ENCODE measurements at regions not wholly inside any gene's neighbourhood (a gene's known extent, or its start where the extent isn't known, plus 50 kb on each side); places are given as distances from the start of the nearest gene placed in this dataset.

DNA sequence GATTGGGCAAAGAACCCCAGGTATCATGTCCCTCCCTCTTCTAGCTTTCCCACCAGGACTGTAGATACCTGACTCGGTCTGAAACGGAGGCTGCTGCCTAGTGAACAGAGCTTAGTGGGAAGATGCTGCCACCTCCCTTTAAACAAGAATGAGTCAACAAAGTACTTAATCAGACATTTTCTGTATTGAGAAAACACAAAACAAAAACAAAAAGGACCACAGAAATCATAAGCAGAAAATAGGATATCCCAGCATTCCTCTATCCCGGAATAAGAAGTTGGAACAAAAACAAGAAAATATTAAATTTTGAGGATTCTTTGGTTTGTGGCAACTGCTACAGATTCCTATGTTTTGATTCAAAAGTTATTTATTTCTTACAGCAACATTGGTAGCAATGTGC, 51.7 kb upstream of the COL8A1 start:
- Histone ChIP-seq H2AFZ (ENCODE audit: low read depth, low read length) (no peak overlapping the region), H2AK5ac (ENCODE audit: low read length, severe bottlenecking) (no peak overlapping the region), H3K79me1 (replicated peaks; ENCODE audit: low read length, poor library complexity, severe bottlenecking) (no peaks in the 10 kb centered on the region), H3K4me1 (ENCODE audit: control insufficient read depth, insufficient read depth, low read depth, low read length) (no peaks in the 10 kb centered on the region), H3K4me2 (ENCODE audit: low read length, poor library complexity, severe bottlenecking) (no peak overlapping the region), H2BK5ac (ENCODE audit: low read depth, low read length, poor library complexity, severe bottlenecking) (no peak overlapping the region), H3K4me3 (ENCODE audit: insufficient read depth in 1 of 2, low read depth in 1 of 2, low read length in 2 of 2) (no peak overlapping the region), H2BK12ac (ENCODE audit: low read length in 2 of 2) (no peak overlapping the region), H3K36me3 (ENCODE audit: control insufficient read depth in 1 of 2, insufficient read depth in 2 of 2, low read depth in 1 of 2, low read length in 2 of 2) (no peaks in the 10 kb centered on the region), H3K23ac (ENCODE audit: low read length in 2 of 2) (no peak overlapping the region), H4K8ac (ENCODE audit: low read length) (no peak overlapping the region), H3K14ac (ENCODE audit: low read length in 2 of 2) (no peak overlapping the region), H3K9me3 (ENCODE audit: control insufficient read depth, low read length) (no peaks in the 10 kb centered on the region), H3K4ac (ENCODE audit: low read depth in 1 of 2, low read length in 2 of 2) (no peak overlapping the region), H3K18ac (ENCODE audit: low read depth in 1 of 2, low read length in 2 of 2) (no peak overlapping the region), H4K91ac (ENCODE audit: low read length) (no peak overlapping the region), H3K27ac (ENCODE audit: low read length, poor library complexity, severe bottlenecking) (no peak overlapping the region), H3K9ac (ENCODE audit: low read length) (peak overlapping the region; percentile 57), H2BK120ac (ENCODE audit: low read depth, low read length) (no peak overlapping the region), H2BK15ac (ENCODE audit: low read depth, poor library complexity, severe bottlenecking) (no peak overlapping the region), H3K27me3 (ENCODE audit: control insufficient read depth in 1 of 2, insufficient read depth in 1 of 2, low read length in 2 of 2) (no peaks in the 10 kb centered on the region)
- no peak for DNase-seq
- WGBS: 65% methylated on average over 2 of the region's 3 CpGs

- H3K18ac ChIP-seq (ENCODE audit: low read depth in 1 of 2, low read length in 2 of 2): no peak overlapping the region
- no peak overlapping the region for H2AFZ ChIP-seq (ENCODE audit: low read depth, low read length)
- H3K4me2 ChIP-seq (ENCODE audit: low read length, poor library complexity, severe bottlenecking): no peak overlapping the region
- peaks cover 10% of the 10 kb centered on the region for H3K9me3 ChIP-seq (ENCODE audit: control insufficient read depth, low read length)
- no peak overlapping the region for H4K8ac ChIP-seq (ENCODE audit: low read length)
- no peak overlapping the region for H2BK12ac ChIP-seq (ENCODE audit: low read length in 2 of 2)
- H3K27me3 ChIP-seq (ENCODE audit: control insufficient read depth in 1 of 2, insufficient read depth in 1 of 2, low read length in 2 of 2): no peaks in the 10 kb centered on the region
- H2BK15ac ChIP-seq (ENCODE audit: low read depth, poor library complexity, severe bottlenecking): no peak overlapping the region
- no peak overlapping the region for H3K14ac ChIP-seq (ENCODE audit: low read length in 2 of 2)
- no peak overlapping the region for H2AK5ac ChIP-seq (ENCODE audit: low read length, severe bottlenecking)
- no peak overlapping the region for H2BK120ac ChIP-seq (ENCODE audit: low read depth, low read length)
- no peak overlapping the region for H3K4me3 ChIP-seq (ENCODE audit: insufficient read depth in 1 of 2, low read depth in 1 of 2, low read length in 2 of 2)
- no peak overlapping the region for H2BK5ac ChIP-seq (ENCODE audit: low read depth, low read length, poor library complexity, severe bottlenecking)
- 95% methylated on average over 3 of the region's 3 CpGs for WGBS
- no peaks in the 10 kb centered on the region for H3K36me3 ChIP-seq (ENCODE audit: control insufficient read depth in 1 of 2, insufficient read depth in 2 of 2, low read depth in 1 of 2, low read length in 2 of 2)
- H3K4ac ChIP-seq (ENCODE audit: low read depth in 1 of 2, low read length in 2 of 2): no peak overlapping the region
- no peak overlapping the region for H3K9ac ChIP-seq (ENCODE audit: low read length)
- peaks cover 1% of the 10 kb centered on the region for H3K4me1 ChIP-seq (ENCODE audit: control insufficient read depth, insufficient read depth, low read depth, low read length)
- DNase-seq: no peak
- H3K79me1 ChIP-seq (replicated peaks; ENCODE audit: low read length, poor library complexity, severe bottlenecking): no peaks in the 10 kb centered on the region
- H3K23ac ChIP-seq (ENCODE audit: low read length in 2 of 2): no peak overlapping the region
- H4K91ac ChIP-seq (ENCODE audit: low read length): no peak overlapping the region
- no peak overlapping the region for H3K27ac ChIP-seq (ENCODE audit: low read length, poor library complexity, severe bottlenecking)
Observed at GRCh38 chr3:99579965-99580364, 58.4 kb upstream of the COL8A1 start.

- H3K4me3 ChIP-seq (ENCODE audit: insufficient read depth in 1 of 2, low read depth in 1 of 2, low read length in 2 of 2): no peak overlapping the region
- H4K91ac ChIP-seq (ENCODE audit: low read length): no peak overlapping the region
- H2BK5ac ChIP-seq (ENCODE audit: low read depth, low read length, poor library complexity, severe bottlenecking): no peak overlapping the region
- no peak overlapping the region for H3K4me2 ChIP-seq (ENCODE audit: low read length, poor library complexity, severe bottlenecking)
- H3K4ac ChIP-seq (ENCODE audit: low read depth in 1 of 2, low read length in 2 of 2): no peak overlapping the region
- no peak overlapping the region for H4K8ac ChIP-seq (ENCODE audit: low read length)
- H3K79me1 ChIP-seq (replicated peaks; ENCODE audit: low read length, poor library complexity, severe bottlenecking): no peaks in the 10 kb centered on the region
- no peak overlapping the region for H2BK15ac ChIP-seq (ENCODE audit: low read depth, poor library complexity, severe bottlenecking)
- no peaks in the 10 kb centered on the region for H3K27me3 ChIP-seq (ENCODE audit: control insufficient read depth in 1 of 2, insufficient read depth in 1 of 2, low read length in 2 of 2)
- H2BK12ac ChIP-seq (ENCODE audit: low read length in 2 of 2): no peak overlapping the region
- no peaks in the 10 kb centered on the region for H3K36me3 ChIP-seq (ENCODE audit: control insufficient read depth in 1 of 2, insufficient read depth in 2 of 2, low read depth in 1 of 2, low read length in 2 of 2)
- H3K23ac ChIP-seq (ENCODE audit: low read length in 2 of 2): no peak overlapping the region
- H2BK120ac ChIP-seq (ENCODE audit: low read depth, low read length): no peak overlapping the region
- H3K4me1 ChIP-seq (ENCODE audit: control insufficient read depth, insufficient read depth, low read depth, low read length): peaks cover 1% of the 10 kb centered on the region
- no peak overlapping the region for H3K9ac ChIP-seq (ENCODE audit: low read length)
- no peak overlapping the region for H2AK5ac ChIP-seq (ENCODE audit: low read length, severe bottlenecking)
- H2AFZ ChIP-seq (ENCODE audit: low read depth, low read length): no peak overlapping the region
- H3K14ac ChIP-seq (ENCODE audit: low read length in 2 of 2): no peak overlapping the region
- H3K27ac ChIP-seq (ENCODE audit: low read length, poor library complexity, severe bottlenecking): no peak overlapping the region
- peaks cover 14% of the 10 kb centered on the region for H3K9me3 ChIP-seq (ENCODE audit: control insufficient read depth, low read length)
- DNase-seq: peak; percentile 67
- no peak overlapping the region for H3K18ac ChIP-seq (ENCODE audit: low read depth in 1 of 2, low read length in 2 of 2)
- WGBS: 89% methylated on average over 1 of the region's 4 CpGs
Observed at GRCh38 chr3:99579246-99579645, 59.1 kb upstream of the COL8A1 start.

DNA sequence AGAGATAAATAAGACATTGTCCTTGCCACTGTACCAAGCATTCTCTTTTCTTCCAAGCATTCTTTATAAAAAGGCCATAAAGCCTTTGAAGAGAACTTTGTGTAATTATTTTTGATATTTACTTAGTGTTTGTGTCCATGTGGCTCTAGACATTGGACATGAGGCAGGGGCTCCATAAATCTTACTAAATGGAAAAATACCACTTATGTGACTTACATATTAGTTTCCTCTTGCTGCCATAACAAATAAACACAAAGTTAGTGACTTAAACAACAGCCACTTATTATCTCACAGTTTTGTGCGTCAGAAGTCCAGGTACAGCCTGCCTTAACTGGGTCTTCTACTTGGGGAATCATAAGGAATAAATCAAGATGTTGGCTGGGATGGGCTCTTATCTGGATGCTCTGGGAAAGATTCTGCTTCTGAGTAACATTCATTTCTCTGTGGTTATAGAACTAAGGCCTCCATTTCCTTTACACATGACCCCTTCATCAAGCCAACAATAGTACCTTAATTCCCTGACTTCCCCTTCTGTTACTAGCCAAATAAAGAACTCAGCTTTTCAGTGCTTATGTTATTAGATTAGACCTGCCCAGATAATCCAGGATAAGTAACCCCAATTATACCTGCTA, 59.9 kb upstream of the COL8A1 start:
- Histone ChIP-seq H2BK120ac (ENCODE audit: low read depth, low read length) (no peak overlapping the region), H3K23ac (ENCODE audit: low read length in 2 of 2) (no peak overlapping the region), H3K9ac (ENCODE audit: low read length) (no peak overlapping the region), H3K27ac (ENCODE audit: low read length, poor library complexity, severe bottlenecking) (peak overlapping the region; percentile 35), H2BK12ac (ENCODE audit: low read length in 2 of 2) (no peak overlapping the region), H3K18ac (ENCODE audit: low read depth in 1 of 2, low read length in 2 of 2) (no peak overlapping the region), H3K9me3 (ENCODE audit: control insufficient read depth, low read length) (peaks cover 14% of the 10 kb centered on the region), H3K4me3 (ENCODE audit: insufficient read depth in 1 of 2, low read depth in 1 of 2, low read length in 2 of 2) (no peak overlapping the region), H4K91ac (ENCODE audit: low read length) (no peak overlapping the region), H3K4ac (ENCODE audit: low read depth in 1 of 2, low read length in 2 of 2) (no peak overlapping the region), H3K14ac (ENCODE audit: low read length in 2 of 2) (no peak overlapping the region), H2BK5ac (ENCODE audit: low read depth, low read length, poor library complexity, severe bottlenecking) (peak overlapping the region; percentile 2), H2AK5ac (ENCODE audit: low read length, severe bottlenecking) (no peak overlapping the region), H3K4me2 (ENCODE audit: low read length, poor library complexity, severe bottlenecking) (no peak overlapping the region), H3K4me1 (ENCODE audit: control insufficient read depth, insufficient read depth, low read depth, low read length) (peaks cover 1% of the 10 kb centered on the region), H3K36me3 (ENCODE audit: control insufficient read depth in 1 of 2, insufficient read depth in 2 of 2, low read depth in 1 of 2, low read length in 2 of 2) (no peaks in the 10 kb centered on the region), H4K8ac (ENCODE audit: low read length) (no peak overlapping the region), H2AFZ (ENCODE audit: low read depth, low read length) (no peak overlapping the region), H2BK15ac (ENCODE audit: low read depth, poor library complexity, severe bottlenecking) (no peak overlapping the region), H3K79me1 (replicated peaks; ENCODE audit: low read length, poor library complexity, severe bottlenecking) (no peaks in the 10 kb centered on the region), H3K27me3 (ENCODE audit: control insufficient read depth in 1 of 2, insufficient read depth in 1 of 2, low read length in 2 of 2) (no peaks in the 10 kb centered on the region)
- WGBS: 0% methylated on average over 1 of the region's 1 CpG
- peak; percentile 48 for DNase-seq
